SJSA1 (cell line): ENCODE measurements at regions not wholly inside any gene's neighbourhood (a gene's known extent, or its start where the extent isn't known, plus 50 kb on each side); places are given as distances from the start of the nearest gene placed in this dataset.
A peak's percentile ranks its signal among the peaks of the same experiment; 100 is the strongest.

ENCODE experiments used
- DNase-seq, 2 experiments: peaks; one replicate each; pipeline ENCODE4 v3.0.0-alpha.2; 2015 to 2020; ENCODE audit warnings: low spot score in 2 of 2, low read depth in 1 of 2
- H3K27ac ChIP-seq: fragments of 250-450 bp; sonication (Bioruptor Pico); 2 replicates; pipeline ENCODE4 v1.5.1; 2020; ENCODE audit warnings: mild to moderate bottlenecking, moderate library complexity
- H3K27me3 ChIP-seq: fragments of 250-450 bp; sonication (Bioruptor Pico); replicated peaks from 2 replicates; pipeline ENCODE4 v1.5.1; 2020; ENCODE audit warnings: mild to moderate bottlenecking, moderate library complexity
- H3K36me3 ChIP-seq: fragments of 250-450 bp; sonication (Bioruptor Pico); 2 replicates; pipeline ENCODE4 v1.5.1; 2020; ENCODE audit warnings: mild to moderate bottlenecking
- H3K4me1 ChIP-seq: fragments of 250-450 bp; sonication (Bioruptor Pico); replicated peaks from 2 replicates; pipeline ENCODE4 v1.6.1; 2021; ENCODE audit warnings: mild to moderate bottlenecking
- H3K4me3 ChIP-seq: fragments of 250-450 bp; sonication (Bioruptor Pico); 2 replicates; pipeline ENCODE4 v1.5.1; 2020; ENCODE audit warnings: mild to moderate bottlenecking
- H3K9me3 ChIP-seq: fragments of 250-450 bp; sonication (Bioruptor Pico); replicated peaks from 2 replicates; pipeline ENCODE4 v1.5.1; 2020; ENCODE audit warnings: mild to moderate bottlenecking

DNA sequence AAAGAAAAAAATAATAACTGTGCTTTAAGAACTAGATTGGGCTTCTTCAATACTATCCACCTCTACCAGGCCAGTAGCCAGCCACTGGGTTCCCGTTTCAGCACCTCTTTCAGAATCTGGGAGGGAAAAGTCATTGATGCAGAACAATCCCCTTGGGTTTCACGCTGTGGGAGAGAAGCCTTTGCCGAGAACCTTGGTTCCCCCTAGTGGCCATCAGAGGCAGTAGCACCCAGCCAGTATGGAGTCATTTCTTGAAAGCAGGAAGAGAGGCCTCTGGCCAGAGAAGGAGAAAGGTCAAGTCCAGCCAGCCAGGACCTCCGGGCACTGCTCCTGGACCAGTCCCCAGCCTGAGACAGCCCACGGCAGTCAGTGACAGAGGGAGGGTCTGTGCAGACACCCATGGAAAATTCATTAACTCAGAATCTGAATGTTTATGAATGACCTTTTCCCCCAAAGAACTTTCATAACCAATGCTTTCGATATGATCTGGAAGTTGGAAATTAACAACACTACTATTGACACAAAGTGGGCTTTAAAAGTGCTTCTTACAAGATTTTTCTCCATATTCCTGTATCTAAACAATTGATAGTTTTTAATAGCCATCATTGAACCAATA is 51.2 kb upstream of the CDH5 start:
- no peaks in the 10 kb centered on the region for H3K27me3 ChIP-seq
- no peak overlapping the region for H3K4me3 ChIP-seq
- H3K36me3 ChIP-seq, result no peaks in the 10 kb centered on the region
- H3K9me3 ChIP-seq, result no peaks in the 10 kb centered on the region
- H3K4me1 ChIP-seq, result no peaks in the 10 kb centered on the region
- H3K27ac ChIP-seq, result no peak overlapping the region
- DNase-seq, result peak; percentile 52 to 66

- no peak overlapping the region for H3K4me3 ChIP-seq
- no peaks in the 10 kb centered on the region for H3K4me1 ChIP-seq
- no peak overlapping the region for H3K27ac ChIP-seq
- no peaks in the 10 kb centered on the region for H3K27me3 ChIP-seq
- DNase-seq, result no peak
- no peaks in the 10 kb centered on the region for H3K9me3 ChIP-seq
- H3K36me3 ChIP-seq, result no peaks in the 10 kb centered on the region
These were observed 55.2 kb upstream of the CDH5 start for GRCh38 chr16:66311306-66311705.

- Histone ChIP-seq H3K9me3 (no peaks in the 10 kb centered on the region), H3K36me3 (no peaks in the 10 kb centered on the region), H3K4me3 (no peak overlapping the region), H3K27ac (no peak overlapping the region), H3K4me1 (no peaks in the 10 kb centered on the region), H3K27me3 (no peaks in the 10 kb centered on the region)
- DNase-seq, result no peak
These were observed 57.2 kb upstream of the CDH5 start for GRCh38 chr16:66309215-66309807.

DNA sequence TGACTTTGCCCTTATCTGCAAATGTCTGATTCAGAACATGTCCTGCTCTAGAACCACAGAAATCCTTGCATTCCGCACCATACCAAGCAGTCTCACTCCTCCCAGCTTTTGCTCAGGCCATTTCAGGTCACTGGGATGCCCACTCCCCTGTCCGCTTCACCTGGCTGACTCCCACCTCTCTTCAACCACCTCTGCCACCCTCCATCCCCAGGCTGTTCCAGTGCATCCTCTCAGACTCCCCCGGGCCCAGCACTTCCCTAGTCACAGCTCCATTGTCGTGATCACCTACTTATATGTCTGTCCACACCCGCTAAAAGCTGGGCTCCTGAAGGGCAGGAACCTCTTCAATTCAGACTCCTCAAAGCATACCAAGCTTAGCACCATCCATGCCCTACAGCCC is 58.4 kb upstream of the CDH5 start:
- Histone ChIP-seq H3K36me3 (no peaks in the 10 kb centered on the region), H3K27ac (no peak overlapping the region), H3K4me3 (no peak overlapping the region), H3K27me3 (no peaks in the 10 kb centered on the region), H3K4me1 (no peaks in the 10 kb centered on the region), H3K9me3 (no peaks in the 10 kb centered on the region)
- no peak for DNase-seq

GRCh38 chr16:66306366-66307150 is 59.9 kb upstream of the CDH5 start:
- Histone ChIP-seq H3K36me3 (no peaks in the 10 kb centered on the region), H3K4me3 (no peak overlapping the region), H3K4me1 (no peaks in the 10 kb centered on the region), H3K27ac (no peak overlapping the region), H3K9me3 (no peaks in the 10 kb centered on the region), H3K27me3 (no peaks in the 10 kb centered on the region)
- no peak for DNase-seq

GRCh38 chr16:66304961-66305360 is 61.5 kb upstream of the CDH5 start:
- peak in 1 of 2 experiments; percentile 30 for DNase-seq
- no peaks in the 10 kb centered on the region for H3K27me3 ChIP-seq

DNA sequence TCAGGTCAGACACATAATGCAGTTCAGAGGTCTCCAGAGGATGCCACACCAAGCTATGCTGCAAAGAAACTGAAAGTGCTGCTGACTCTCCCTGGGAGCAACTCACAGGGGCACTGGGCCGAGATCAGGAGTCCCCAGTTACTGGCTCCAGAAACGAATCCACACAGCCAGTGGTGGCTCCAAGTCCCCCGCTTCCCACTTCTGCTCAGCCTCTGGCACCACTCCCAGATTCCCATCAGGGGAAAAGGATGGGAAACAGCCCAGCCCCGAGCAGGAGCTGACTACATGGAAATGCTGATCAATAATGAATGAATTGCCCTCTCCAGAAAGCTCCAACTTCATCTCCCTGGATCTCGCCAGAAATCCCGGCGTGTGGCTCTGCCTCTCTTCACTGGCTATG is 62.3 kb upstream of the CDH5 start:
- Histone ChIP-seq H3K27me3 (no peaks in the 10 kb centered on the region), H3K4me1 (no peaks in the 10 kb centered on the region), H3K27ac (no peak overlapping the region), H3K4me3 (no peak overlapping the region), H3K9me3 (no peaks in the 10 kb centered on the region), H3K36me3 (no peaks in the 10 kb centered on the region)
- no peak for DNase-seq

More at GRCh38 chr16:66304961-66305360, 61.5 kb upstream of the CDH5 start:
- H3K36me3 ChIP-seq, result no peaks in the 10 kb centered on the region
- H3K27ac ChIP-seq, result no peak overlapping the region
- H3K4me1 ChIP-seq, result no peaks in the 10 kb centered on the region
- no peaks in the 10 kb centered on the region for H3K9me3 ChIP-seq
- no peak overlapping the region for H3K4me3 ChIP-seq

DNA sequence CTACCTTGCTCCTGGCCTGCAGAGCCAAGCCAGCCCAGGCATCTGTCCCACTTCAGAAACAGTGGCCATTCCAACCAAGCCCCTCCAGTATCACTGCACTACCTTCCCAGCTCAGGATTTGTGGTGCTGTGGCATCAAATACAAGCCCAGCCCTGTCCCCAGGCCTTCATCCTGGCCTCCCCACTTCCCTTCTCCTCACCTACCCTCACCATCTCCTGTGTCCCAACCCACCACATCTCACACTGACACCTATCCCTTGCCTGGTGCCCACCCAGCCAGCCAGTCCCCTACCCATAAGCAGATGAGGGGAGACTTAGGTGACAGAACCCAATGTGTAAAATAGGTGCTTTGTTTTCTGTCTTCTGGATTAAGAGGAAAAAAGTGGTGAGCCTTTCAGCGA is 66.0 kb upstream of the CDH5 start:
- no peak overlapping the region for H3K4me3 ChIP-seq
- H3K27me3 ChIP-seq, result no peaks in the 10 kb centered on the region; the same call in 1 of the 2 replicates
- DNase-seq, result peak in 1 of 2 experiments; percentile 29
- no peak overlapping the region for H3K27ac ChIP-seq
- no peaks in the 10 kb centered on the region for H3K36me3 ChIP-seq
- no peaks in the 10 kb centered on the region for H3K4me1 ChIP-seq
- H3K9me3 ChIP-seq, result no peaks in the 10 kb centered on the region

GRCh38 chr16:66300037-66300436 is 66.5 kb upstream of the CDH5 start:
- Histone ChIP-seq H3K9me3 (no peaks in the 10 kb centered on the region), H3K27ac (no peak overlapping the region), H3K27me3 (no peaks in the 10 kb centered on the region; the same call in 1 of the 2 replicates), H3K4me1 (no peaks in the 10 kb centered on the region), H3K4me3 (no peak overlapping the region), H3K36me3 (no peaks in the 10 kb centered on the region)
- peak in 1 of 2 experiments; percentile 14 for DNase-seq

DNA sequence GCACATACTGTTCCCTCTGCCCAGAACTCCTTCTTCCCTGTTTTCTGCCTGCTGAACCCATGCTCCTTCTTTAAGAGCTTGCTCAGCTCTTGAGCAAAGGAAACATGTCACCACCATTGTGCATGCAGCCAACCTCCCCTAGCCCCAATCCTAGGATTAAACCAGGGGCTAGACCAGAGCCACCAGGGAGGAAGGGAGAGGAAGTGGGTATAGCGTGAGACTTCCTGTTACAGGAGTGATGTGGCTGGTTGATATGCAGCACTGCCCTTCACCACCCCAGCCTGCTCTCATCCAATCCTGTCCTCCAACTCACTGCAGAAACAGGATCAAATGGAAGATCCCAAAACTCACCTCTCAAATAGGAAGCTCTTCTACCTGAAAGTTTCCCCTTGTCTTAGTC is 67.1 kb upstream of the CDH5 start:
- H3K4me1 ChIP-seq, result no peaks in the 10 kb centered on the region
- no peak overlapping the region for H3K4me3 ChIP-seq
- H3K27ac ChIP-seq, result no peak overlapping the region
- H3K27me3 ChIP-seq, result no peaks in the 10 kb centered on the region; the same call in 1 of the 2 replicates
- H3K9me3 ChIP-seq, result no peaks in the 10 kb centered on the region
- peak in 1 of 2 experiments; percentile 14 for DNase-seq
- no peaks in the 10 kb centered on the region for H3K36me3 ChIP-seq

DNA sequence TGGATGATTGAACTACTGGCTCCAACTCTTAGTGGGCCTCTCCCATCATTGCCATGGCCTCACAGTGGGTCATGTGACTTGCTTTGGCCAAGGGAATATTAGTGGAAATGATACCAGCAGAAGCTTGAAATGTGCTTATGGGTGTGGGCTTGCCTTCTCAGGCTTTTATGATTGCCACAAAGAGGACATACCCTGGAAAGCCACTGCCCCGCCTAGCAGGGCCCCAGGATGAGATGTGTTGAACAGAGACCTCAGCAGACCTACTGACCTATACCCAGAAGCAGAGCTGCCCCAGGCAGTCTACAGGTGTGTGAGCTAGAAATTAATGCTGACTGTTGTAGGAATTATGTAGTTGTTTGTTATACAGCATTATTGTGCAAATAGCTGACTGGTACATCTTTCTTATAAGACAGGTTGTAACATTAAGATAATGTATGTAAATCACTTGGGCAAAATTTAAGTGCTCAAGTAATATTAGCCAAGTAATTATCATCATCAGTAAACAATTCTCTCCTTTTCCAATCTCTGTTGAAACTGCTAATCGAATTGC is 67.8 kb upstream of the CDH5 start:
- Histone ChIP-seq H3K9me3 (no peaks in the 10 kb centered on the region), H3K27ac (no peak overlapping the region), H3K27me3 (no peaks in the 10 kb centered on the region; the same call in 1 of the 2 replicates), H3K4me3 (no peak overlapping the region), H3K4me1 (no peaks in the 10 kb centered on the region), H3K36me3 (no peaks in the 10 kb centered on the region)
- peak in 1 of 2 experiments; percentile 12 for DNase-seq

DNA sequence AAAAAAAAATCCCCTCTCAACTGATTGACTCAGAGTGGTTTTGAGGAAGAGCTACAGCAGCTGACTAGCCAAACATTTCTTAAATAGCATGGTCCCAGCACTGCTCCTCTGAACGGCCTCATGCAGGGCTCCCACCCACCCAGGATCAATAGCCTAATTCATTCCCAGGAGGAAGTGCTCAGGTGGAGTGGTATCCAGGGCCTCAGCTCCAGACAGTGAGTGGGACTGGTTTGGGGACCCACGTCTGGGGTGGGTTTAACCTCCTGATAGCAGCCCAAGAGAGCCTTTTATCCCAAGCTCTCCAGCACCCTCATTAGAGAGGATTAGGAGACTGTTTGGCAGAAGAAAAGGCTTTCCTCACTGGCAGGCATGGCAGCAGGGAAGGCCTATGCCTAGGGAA is 68.5 kb upstream of the CDH5 start:
- no peak for DNase-seq
- no peaks in the 10 kb centered on the region for H3K9me3 ChIP-seq
- H3K4me1 ChIP-seq, result no peaks in the 10 kb centered on the region
- H3K27ac ChIP-seq, result no peak overlapping the region
- no peaks in the 10 kb centered on the region; the same call in 1 of the 2 replicates for H3K27me3 ChIP-seq
- no peaks in the 10 kb centered on the region for H3K36me3 ChIP-seq
- H3K4me3 ChIP-seq, result no peak overlapping the region

- no peaks in the 10 kb centered on the region; the same call in 1 of the 2 replicates for H3K27me3 ChIP-seq
These were observed 69.9 kb upstream of the CDH5 start for GRCh38 chr16:66296591-66296990.

More at GRCh38 chr16:66296591-66296990, 69.9 kb upstream of the CDH5 start:
- Histone ChIP-seq H3K9me3 (no peaks in the 10 kb centered on the region), H3K36me3 (no peaks in the 10 kb centered on the region), H3K27ac (no peak overlapping the region), H3K4me3 (no peak overlapping the region), H3K4me1 (no peaks in the 10 kb centered on the region)
- peak in 1 of 2 experiments; percentile 13 for DNase-seq
